GM12878 (cell line): ENCODE measurements at regions not wholly inside any gene's neighbourhood (a gene's known extent, or its start where the extent isn't known, plus 50 kb on each side); places are given as distances from the start of the nearest gene placed in this dataset.

Source experiments
- ATAC-seq: fragments of 200-7000 bp; cut with Tn5 transposase; 3 replicates; pipeline ENCODE4 v1.9.1; 2020; ENCODE audit warnings: mild to moderate bottlenecking, moderate library complexity
- BruUV-seq: library from RNA; stranded (reverse); fragments of 400-500 nt; replicated peaks from 2 replicates; lab custom pipeline; 2021; lab: Mats Ljungman, UMichigan
- CTCF ChIA-PET: fragments of 300-600 bp; sonication (Branson Sonifier 250); formaldehyde crosslinking; extraction: SDS; loops from one replicate; lab custom pipeline; 2021; ENCODE audit warnings: inconsistent platforms; lab: Yijun Ruan, JAX
- POLR2A ChIA-PET: fragments of 350-600 bp; formaldehyde crosslinking; extraction: SDS; loops from one replicate; lab custom pipeline; 2021; ENCODE audit warnings: inconsistent platforms; lab: Charles Lee
- RAD21 ChIA-PET: fragments of 300-600 bp; sonication (Branson Sonifier 250); formaldehyde crosslinking; loops from one replicate; lab custom pipeline; 2023; ENCODE audit warnings: antibody characterized with exemption; ENCODE audit not compliant: unreplicated experiment; lab: Charles Lee
- SMC1A ChIA-PET: fragments of 300-600 bp; sonication (Branson Sonifier 250); formaldehyde crosslinking; loops from one replicate; lab custom pipeline; 2023; ENCODE audit not compliant: unreplicated experiment, uncharacterized antibody; lab: Charles Lee
- DNase-seq: peaks from one replicate; pipeline ENCODE4 v3.0.0-alpha.2; 2011; ENCODE audit warnings: low read depth, low spot score
- FAIRE-seq: peaks from 3 replicates; lab custom pipeline; 2011; peaks lifted over from hg19 to GRCh38; lab: Jason Lieb, UNC
- H2AFZ ChIP-seq: 2 replicates; pipeline ENCODE4 v1.6.0; 2011; ENCODE audit warnings: low read depth, low read length, control low read depth; ENCODE audit not compliant: control insufficient read depth
- H3K27ac ChIP-seq: 2 replicates; pipeline ENCODE4 v1.5.1; 2011; ENCODE audit warnings: control low read depth; ENCODE audit not compliant: control insufficient read depth, insufficient read depth
- H3K27me3 ChIP-seq, 2 experiments: replicated peaks in 1 of 2; 2 replicates each; pipeline versions ENCODE4 v1.6.0 to v1.6.1; 2011; ENCODE audit warnings: low read length in 1 of 2; ENCODE audit not compliant: control insufficient read depth in 2 of 2, insufficient read depth in 2 of 2
- H3K36me3 ChIP-seq, 2 experiments: 2 replicates each; pipeline ENCODE4 v1.5.1; 2011; ENCODE audit warnings: low read length in 1 of 2; ENCODE audit not compliant: control insufficient read depth in 2 of 2, insufficient read depth in 2 of 2
- H3K4me1 ChIP-seq: 2 replicates; pipeline ENCODE4 v1.6.1; 2011; ENCODE audit warnings: mild to moderate bottlenecking, low read length, moderate library complexity, mixed read lengths; ENCODE audit not compliant: control insufficient read depth, insufficient read depth
- H3K4me2 ChIP-seq: 2 replicates; pipeline ENCODE4 v1.6.0; 2011; ENCODE audit warnings: control low read depth; ENCODE audit not compliant: control insufficient read depth, insufficient read depth
- H3K4me3 ChIP-seq: fragments of 200-600 bp; sonication (generic); 2 replicates; pipeline ENCODE4 v1.5.1; 2016
- H3K79me2 ChIP-seq: 2 replicates; pipeline ENCODE4 v1.6.0; 2011; ENCODE audit warnings: low read length; ENCODE audit not compliant: control insufficient read depth, insufficient read depth
- H3K9ac ChIP-seq: 2 replicates; pipeline ENCODE4 v1.8.0; 2011; ENCODE audit warnings: low read length, control low read depth, mixed read lengths; ENCODE audit not compliant: control insufficient read depth, insufficient read depth
- H3K9me3 ChIP-seq: replicated peaks from 3 replicates; pipeline ENCODE4 v1.5.1; 2011; ENCODE audit warnings: mild to moderate bottlenecking, low read length; ENCODE audit not compliant: control insufficient read depth, insufficient read depth
- H4K20me1 ChIP-seq: 2 replicates; pipeline ENCODE4 v1.6.0; 2011; ENCODE audit not compliant: control insufficient read depth, insufficient read depth
- CREM ChIP-seq: IDR thresholded peaks from 2 replicates; pipeline ENCODE4 v1.6.1; 2014; ENCODE audit warnings: antibody characterized with exemption, low read depth
- EP300 ChIP-seq, 2 experiments: fragments of 150-350 bp in 1 of 2; IDR thresholded peaks; 2 replicates each; pipeline ENCODE4 v1.6.1; 2011 to 2012; ENCODE audit warnings: low read depth in 2 of 2, low read length in 2 of 2, borderline replicate concordance in 1 of 2, improper control_type of control experiment in 1 of 2, inconsistent platforms in 1 of 2; ENCODE audit not compliant: control insufficient read depth in 1 of 2
- PAX8 ChIP-seq: fragments of 450-650 bp; IDR thresholded peaks from 2 replicates; pipeline ENCODE4 v1.6.1; 2017; ENCODE audit warnings: mild to moderate bottlenecking, moderate library complexity
- POU2F2 ChIP-seq: IDR thresholded peaks from 3 replicates; pipeline ENCODE4 v1.6.1; 2011; ENCODE audit warnings: low read depth, mild to moderate bottlenecking, low read length, borderline replicate concordance
- WRNIP1 ChIP-seq: IDR thresholded peaks from 2 replicates; pipeline ENCODE4 v1.6.1; 2011; ENCODE audit warnings: low read depth, low read length, improper control_type of control experiment, borderline replicate concordance
- WGBS: methylation state at CpG from one replicate; pipeline ENCODE4 v1.1.6; 2016; ENCODE audit warnings: low lambda C conversion rate; ENCODE audit not compliant: insufficient replicate concordance, insufficient coverage; ENCODE audit errors: missing lambda C conversion rate; 5-methylcytosine and 5-hydroxymethylcytosine counted together
- in situ Hi-C: fragments of 300-500 bp; cut with MboI; formaldehyde crosslinking; loops from 9 replicates; pipeline ENCODE4 v1.14.3; 2018; ENCODE audit warnings: mixed read lengths
- intact Hi-C: fragments of 100-400 bp; cut with micrococcal nuclease; formaldehyde crosslinking; loops from one replicate; pipeline ENCODE4 v1.14.2; 2022; ENCODE audit not compliant: unreplicated experiment
- TF ChIP-seq, protein P1 (sequence below): fragments of 150-350 bp; IDR thresholded peaks from 2 replicates; pipeline ENCODE4 v1.6.1; 2016; ENCODE audit warnings: low read depth, low read length

DNA sequence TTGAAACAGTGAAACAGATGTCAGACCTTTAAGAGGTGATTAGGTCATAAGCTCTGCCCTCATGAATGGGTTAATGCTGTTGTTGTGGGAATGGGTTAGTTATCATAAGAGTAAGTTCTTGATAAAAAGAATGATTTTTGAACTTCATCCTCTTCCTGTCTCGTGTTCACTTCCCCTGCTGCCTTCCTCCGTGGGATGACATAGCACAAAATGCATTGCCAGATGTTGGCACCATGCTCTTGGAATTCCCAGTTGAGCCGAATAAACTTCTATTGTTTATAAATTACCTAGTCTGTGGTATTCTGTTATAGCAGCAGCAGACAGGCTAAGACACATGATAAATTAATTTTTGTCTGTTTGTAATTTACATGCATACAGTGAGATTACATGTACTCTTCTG lies 112.0 kb upstream of the LRRC7 start:
- ChIA-PET POLR2A (no interaction called here), RAD21 (no interaction called here), CTCF (no interaction called here), SMC1A (no interaction called here)
- H3K4me2 ChIP-seq = no peak overlapping the region
- 20% methylated on average over 3 of the region's 3 CpGs for WGBS
- ATAC-seq (no peak), DNase-seq (no peak), FAIRE-seq (no peak)
- no peaks in the 10 kb centered on the region for H4K20me1 ChIP-seq
- no peak overlapping the region for H3K4me3 ChIP-seq
- no peak overlapping the region for H2AFZ ChIP-seq
- no TSS peak for BruUV-seq
- H3K9me3 ChIP-seq = no peaks in the 10 kb centered on the region
- no peaks in the 10 kb centered on the region for H3K27me3 ChIP-seq
- H3K36me3 ChIP-seq = no peaks in the 10 kb centered on the region
- intact Hi-C loops = no loop called here
- H3K79me2 ChIP-seq = no peaks in the 10 kb centered on the region
- TF ChIP-seq, protein P1, sequence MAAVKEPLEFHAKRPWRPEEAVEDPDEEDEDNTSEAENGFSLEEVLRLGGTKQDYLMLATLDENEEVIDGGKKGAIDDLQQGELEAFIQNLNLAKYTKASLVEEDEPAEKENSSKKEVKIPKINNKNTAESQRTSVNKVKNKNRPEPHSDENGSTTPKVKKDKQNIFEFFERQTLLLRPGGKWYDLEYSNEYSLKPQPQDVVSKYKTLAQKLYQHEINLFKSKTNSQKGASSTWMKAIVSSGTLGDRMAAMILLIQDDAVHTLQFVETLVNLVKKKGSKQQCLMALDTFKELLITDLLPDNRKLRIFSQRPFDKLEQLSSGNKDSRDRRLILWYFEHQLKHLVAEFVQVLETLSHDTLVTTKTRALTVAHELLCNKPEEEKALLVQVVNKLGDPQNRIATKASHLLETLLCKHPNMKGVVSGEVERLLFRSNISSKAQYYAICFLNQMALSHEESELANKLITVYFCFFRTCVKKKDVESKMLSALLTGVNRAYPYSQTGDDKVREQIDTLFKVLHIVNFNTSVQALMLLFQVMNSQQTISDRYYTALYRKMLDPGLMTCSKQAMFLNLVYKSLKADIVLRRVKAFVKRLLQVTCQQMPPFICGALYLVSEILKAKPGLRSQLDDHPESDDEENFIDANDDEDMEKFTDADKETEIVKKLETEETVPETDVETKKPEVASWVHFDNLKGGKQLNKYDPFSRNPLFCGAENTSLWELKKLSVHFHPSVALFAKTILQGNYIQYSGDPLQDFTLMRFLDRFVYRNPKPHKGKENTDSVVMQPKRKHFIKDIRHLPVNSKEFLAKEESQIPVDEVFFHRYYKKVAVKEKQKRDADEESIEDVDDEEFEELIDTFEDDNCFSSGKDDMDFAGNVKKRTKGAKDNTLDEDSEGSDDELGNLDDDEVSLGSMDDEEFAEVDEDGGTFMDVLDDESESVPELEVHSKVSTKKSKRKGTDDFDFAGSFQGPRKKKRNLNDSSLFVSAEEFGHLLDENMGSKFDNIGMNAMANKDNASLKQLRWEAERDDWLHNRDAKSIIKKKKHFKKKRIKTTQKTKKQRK = no peak
- TF ChIP-seq PAX8 = no peak
- H3K27ac ChIP-seq = no peak overlapping the region
- H3K9ac ChIP-seq = no peak overlapping the region
- no peaks in the 10 kb centered on the region for H3K4me1 ChIP-seq
- in situ Hi-C loops = no loop called here

DNA sequence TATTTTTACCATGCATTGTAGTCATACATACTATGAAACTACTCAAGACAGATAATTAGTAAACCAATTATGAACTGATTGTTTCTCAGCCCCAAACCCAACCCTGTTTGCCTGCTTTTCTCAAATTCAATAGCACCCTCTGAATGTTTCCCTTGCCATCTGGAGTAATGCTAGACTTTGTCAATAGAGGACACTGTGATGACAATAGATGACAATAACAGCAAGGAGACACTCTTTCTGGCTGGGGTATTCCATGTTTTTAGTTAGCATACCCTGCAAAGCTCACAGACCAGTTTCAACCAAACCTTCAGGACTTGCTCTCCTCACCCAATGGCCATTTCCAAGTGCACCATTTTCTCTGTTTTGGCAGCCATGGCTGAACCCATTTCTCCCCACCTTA lies 108.5 kb upstream of the LRRC7 start:
- no peak for TF ChIP-seq EP300 (IDR thresholded peaks at IDR 0.05; ENCODE audit: borderline replicate concordance in 1 of 2, control insufficient read depth in 1 of 2, low read depth in 2 of 2, low read length in 2 of 2)
- no peak for TF ChIP-seq WRNIP1
- TF ChIP-seq CREM = no peak
- TF ChIP-seq POU2F2 = no peak
- intact Hi-C loops (no loop called here), in situ Hi-C loops (no loop called here)
- no peaks in the 10 kb centered on the region for H3K79me2 ChIP-seq
- no peaks in the 10 kb centered on the region for H4K20me1 ChIP-seq
- H3K36me3 ChIP-seq = no peaks in the 10 kb centered on the region
- ChIA-PET RAD21 (no interaction called here), SMC1A (no interaction called here), POLR2A (no interaction called here), CTCF (interaction anchor here (0.6 kb wide), 1 partner anchor 1066 kb away, joined by 3 read pairs; no protein-coding TSS in a partner anchor)
- H3K27ac ChIP-seq = no peak overlapping the region
- no peak overlapping the region for H3K4me2 ChIP-seq
- H2AFZ ChIP-seq = no peak overlapping the region
- FAIRE-seq (no peak), DNase-seq (no peak), ATAC-seq (no peak)
- H3K27me3 ChIP-seq = no peaks in the 10 kb centered on the region
- no peak overlapping the region for H3K9ac ChIP-seq
- no peaks in the 10 kb centered on the region for H3K4me1 ChIP-seq
- BruUV-seq = no TSS peak
- H3K9me3 ChIP-seq = no peaks in the 10 kb centered on the region
- H3K4me3 ChIP-seq = no peak overlapping the region
